Duodenal mucosa (tissue), 2 donors: ENCODE measurements at regions not wholly inside any gene's neighbourhood (a gene's known extent, or its start where the extent isn't known, plus 50 kb on each side); places are given as distances from the start of the nearest gene placed in this dataset.

ENCODE experiments used
- H3K27ac ChIP-seq: one replicate; pipeline ENCODE4 v1.7.0; 2013; ENCODE audit warnings: low read depth, low read length
- H3K27me3 ChIP-seq, 2 donors: one replicate each; pipeline ENCODE4 v1.7.0; 2013; ENCODE audit warnings: low read length in 2 of 2, control low read depth in 1 of 2; ENCODE audit not compliant: insufficient read depth in 2 of 2, control insufficient read depth in 1 of 2
- H3K36me3 ChIP-seq, 2 donors: one replicate each; pipeline ENCODE4 v1.7.0; 2013; ENCODE audit warnings: low read length in 2 of 2, control low read depth in 1 of 2; ENCODE audit not compliant: insufficient read depth in 2 of 2, control insufficient read depth in 1 of 2
- H3K4me1 ChIP-seq, 2 donors: one replicate each; pipeline ENCODE4 v1.7.0; 2013; ENCODE audit warnings: low read length in 2 of 2, control low read depth in 1 of 2; ENCODE audit not compliant: insufficient read depth in 2 of 2, control insufficient read depth in 1 of 2
- H3K4me3 ChIP-seq, 2 donors: one replicate each; pipeline ENCODE4 v1.7.0; 2013; ENCODE audit warnings: low read length in 2 of 2, low read depth in 1 of 2
- H3K9ac ChIP-seq, 2 donors: one replicate each; pipeline ENCODE4 v1.7.0; 2013; ENCODE audit warnings: low read length in 2 of 2, low read depth in 1 of 2
- H3K9me3 ChIP-seq, 2 donors: one replicate each; pipeline ENCODE4 v1.7.0; 2013; ENCODE audit warnings: low read length in 2 of 2, control low read depth in 1 of 2; ENCODE audit not compliant: control insufficient read depth in 1 of 2

- Histone ChIP-seq H3K27ac (no peak overlapping the region), H3K4me3 (no peak overlapping the region), H3K27me3 (no peaks in the 10 kb centered on the region), H3K4me1 (no peaks in the 10 kb centered on the region), H3K9ac (no peak overlapping the region), H3K36me3 (no peaks in the 10 kb centered on the region), H3K9me3 (no peaks in the 10 kb centered on the region)
These were observed 331.3 kb upstream of the RBMS3 start for GRCh38 chr3:28949580-28949979.

- Histone ChIP-seq H3K9ac (no peak overlapping the region), H3K4me1 (no peaks in the 10 kb centered on the region), H3K4me3 (no peak overlapping the region), H3K27ac (no peak overlapping the region), H3K9me3 (no peaks in the 10 kb centered on the region), H3K27me3 (no peaks in the 10 kb centered on the region), H3K36me3 (no peaks in the 10 kb centered on the region)
These were observed 330.3 kb upstream of the RBMS3 start for GRCh38 chr3:28950614-28951013.

- Histone ChIP-seq H3K9me3 (no peaks in the 10 kb centered on the region), H3K27ac (no peak overlapping the region), H3K4me3 (no peak overlapping the region), H3K4me1 (no peaks in the 10 kb centered on the region), H3K9ac (no peak overlapping the region), H3K27me3 (no peaks in the 10 kb centered on the region), H3K36me3 (no peaks in the 10 kb centered on the region)
These were observed 328.9 kb upstream of the RBMS3 start for GRCh38 chr3:28951772-28952556.

GRCh38 chr3:28958656-28959055 lies 322.2 kb upstream of the RBMS3 start:
- Histone ChIP-seq H3K9me3 (peaks cover 0 to 5% of the 10 kb centered on the region in 2 donors), H3K9ac (no peak overlapping the region), H3K4me3 (no peak overlapping the region), H3K27me3 (no peaks in the 10 kb centered on the region), H3K27ac (no peak overlapping the region), H3K36me3 (no peaks in the 10 kb centered on the region), H3K4me1 (no peaks in the 10 kb centered on the region)

DNA sequence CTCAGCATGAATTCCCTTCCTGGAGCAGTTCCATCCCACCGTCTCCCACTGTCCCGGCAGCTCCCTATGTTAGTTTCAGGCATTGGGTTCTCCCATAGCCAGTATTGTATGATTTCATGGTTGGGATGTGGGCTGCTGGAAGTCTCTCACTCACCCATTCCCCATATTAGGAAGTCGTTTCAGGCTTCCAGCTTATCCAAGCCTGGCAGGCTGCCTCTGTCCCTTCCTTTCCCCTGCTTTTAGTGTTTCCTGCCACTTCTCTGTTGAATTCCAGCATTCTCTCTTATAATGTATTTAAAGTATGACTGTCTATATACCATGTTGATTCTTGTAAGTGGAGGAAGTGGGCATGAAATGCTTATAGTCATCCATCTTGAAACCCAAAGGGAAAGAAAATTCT lies 309.7 kb upstream of the RBMS3 start:
- Histone ChIP-seq H3K27ac (no peak overlapping the region), H3K4me1 (no peaks in the 10 kb centered on the region), H3K9ac (no peak overlapping the region), H3K9me3 (peaks cover 4 to 15% of the 10 kb centered on the region in 2 donors), H3K4me3 (no peak overlapping the region), H3K27me3 (no peaks in the 10 kb centered on the region), H3K36me3 (no peaks in the 10 kb centered on the region)

GRCh38 chr3:28972921-28973320 lies 307.9 kb upstream of the RBMS3 start:
- Histone ChIP-seq H3K9ac (no peak overlapping the region), H3K27ac (no peak overlapping the region), H3K4me3 (no peak overlapping the region), H3K4me1 (no peaks in the 10 kb centered on the region), H3K9me3 (peaks cover 4 to 15% of the 10 kb centered on the region in 2 donors), H3K36me3 (no peaks in the 10 kb centered on the region), H3K27me3 (no peaks in the 10 kb centered on the region)

GRCh38 chr3:28973609-28974008 lies 307.3 kb upstream of the RBMS3 start:
- no peaks in the 10 kb centered on the region for H3K27me3 ChIP-seq
- H3K4me1 ChIP-seq: no peaks in the 10 kb centered on the region
- no peak overlapping the region for H3K27ac ChIP-seq
- no peak overlapping the region for H3K9ac ChIP-seq
- H3K4me3 ChIP-seq: no peak overlapping the region
- H3K9me3 ChIP-seq: peaks cover 4 to 15% of the 10 kb centered on the region in 2 donors
- no peaks in the 10 kb centered on the region for H3K36me3 ChIP-seq

DNA sequence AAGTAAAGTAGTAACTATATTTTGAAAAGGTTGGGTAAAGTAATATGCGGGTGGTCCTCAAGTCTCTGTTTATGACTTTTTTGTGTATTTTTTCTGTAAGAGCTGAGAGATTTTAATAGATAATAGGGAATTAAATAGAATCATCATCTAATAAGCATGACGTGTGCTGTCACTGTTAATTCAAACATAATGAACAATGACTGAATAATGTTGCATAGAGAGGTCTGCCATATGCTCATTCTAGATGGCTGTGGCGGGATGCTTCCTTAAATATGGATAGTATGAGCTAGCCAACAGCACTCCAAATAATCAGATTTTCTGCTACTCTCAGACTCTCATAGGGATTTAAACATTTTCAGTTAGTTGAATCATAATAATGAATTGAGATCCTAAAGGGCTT lies 302.8 kb upstream of the RBMS3 start:
- H3K9ac ChIP-seq: no peak overlapping the region
- H3K36me3 ChIP-seq: no peaks in the 10 kb centered on the region
- H3K4me3 ChIP-seq: no peak overlapping the region
- H3K9me3 ChIP-seq: no peaks in the 10 kb centered on the region
- no peaks in the 10 kb centered on the region for H3K27me3 ChIP-seq
- no peak overlapping the region for H3K27ac ChIP-seq
- no peaks in the 10 kb centered on the region for H3K4me1 ChIP-seq

DNA sequence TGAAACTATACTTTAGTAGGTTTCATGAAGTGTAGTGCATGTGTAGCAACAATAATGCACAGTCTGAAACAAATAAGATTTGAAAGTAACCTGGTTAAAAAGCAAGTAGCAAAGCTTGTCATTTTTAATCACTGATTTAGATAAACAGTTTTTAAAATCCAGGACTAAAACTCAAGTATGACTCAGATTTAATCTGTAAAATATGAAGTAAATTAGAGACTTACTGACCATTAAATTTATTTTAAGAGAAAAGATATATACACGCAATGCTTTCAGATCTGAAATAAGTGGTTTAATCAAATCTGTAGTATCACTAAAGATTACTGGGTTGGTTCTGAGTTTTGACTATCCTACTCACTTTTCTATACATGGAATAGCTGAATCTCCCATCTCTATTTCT lies 300.7 kb upstream of the RBMS3 start:
- no peaks in the 10 kb centered on the region for H3K36me3 ChIP-seq
- H3K27me3 ChIP-seq: no peaks in the 10 kb centered on the region
- no peak overlapping the region for H3K9ac ChIP-seq
- H3K4me1 ChIP-seq: no peaks in the 10 kb centered on the region
- no peak overlapping the region for H3K4me3 ChIP-seq
- H3K9me3 ChIP-seq: no peaks in the 10 kb centered on the region
- no peak overlapping the region for H3K27ac ChIP-seq

- no peaks in the 10 kb centered on the region for H3K27me3 ChIP-seq
- H3K4me3 ChIP-seq: no peak overlapping the region
- H3K4me1 ChIP-seq: no peaks in the 10 kb centered on the region
- no peaks in the 10 kb centered on the region for H3K36me3 ChIP-seq
- no peak overlapping the region for H3K27ac ChIP-seq
- no peak overlapping the region for H3K9ac ChIP-seq
- peaks cover 0 to 5% of the 10 kb centered on the region in 2 donors for H3K9me3 ChIP-seq
These were observed 300.2 kb upstream of the RBMS3 start for GRCh38 chr3:28980631-28981030.
